GM18951 (cell line): ENCODE measurements at regions not wholly inside any gene's neighbourhood (a gene's known extent, or its start where the extent isn't known, plus 50 kb on each side); places are given as distances from the start of the nearest gene placed in this dataset.
"Not testable (repeated sequence)": the region's sequence is repeated elsewhere in the genome, so short reads cannot be mapped to it uniquely, and the experiment has no call there.

ENCODE experiments used
- POLR2A ChIP-seq: IDR thresholded peaks from 4 replicates; pipeline ENCODE4 v1.6.1; 2011; ENCODE audit warnings: mild to moderate bottlenecking; ENCODE audit not compliant: insufficient read length, insufficient read depth; ENCODE audit errors: extremely low read depth
- in situ Hi-C: fragments of 300-500 bp; cut with MboI; formaldehyde crosslinking; loops from one replicate; pipeline ENCODE4 v1.12.0; 2022; ENCODE audit warnings: low sequenced_read_pairs, mixed read lengths, inconsistent platforms; ENCODE audit not compliant: unreplicated experiment

- in situ Hi-C loops: no loop called here
- TF ChIP-seq POLR2A: no peak
Measured at GRCh38 chr10:9045311-9045710, 990.8 kb downstream of the GATA3 start.

- in situ Hi-C loops: no loop called here
- no peak for TF ChIP-seq POLR2A
Measured at GRCh38 chr10:9051328-9051974, 997.0 kb downstream of the GATA3 start.

GRCh38 chr10:9052767-9053166 lies 998.3 kb downstream of the GATA3 start:
- TF ChIP-seq POLR2A: no peak
- in situ Hi-C loops: no loop called here

GRCh38 chr10:9056521-9056920 lies 1002.0 kb downstream of the GATA3 start:
- in situ Hi-C loops: no loop called here

GRCh38 chr10:9057293-9057692 lies 1002.8 kb downstream of the GATA3 start:
- in situ Hi-C loops: not testable (repeated sequence)

More at GRCh38 chr10:9056521-9056920, 1002.0 kb downstream of the GATA3 start:
- no peak for TF ChIP-seq POLR2A

- TF ChIP-seq POLR2A: no peak
- in situ Hi-C loops: no loop called here
Measured at GRCh38 chr10:9060314-9060713, 1005.8 kb downstream of the GATA3 start.

- in situ Hi-C loops: no loop called here
- TF ChIP-seq POLR2A: no peak
Measured at GRCh38 chr10:9061871-9062270, 1007.4 kb downstream of the GATA3 start.

- in situ Hi-C loops: no loop called here
- TF ChIP-seq POLR2A: no peak
Measured at GRCh38 chr10:9066152-9066551, 1011.7 kb downstream of the GATA3 start.

- no peak for TF ChIP-seq POLR2A
- in situ Hi-C loops: no loop called here
Measured at GRCh38 chr10:9068003-9068402, 1013.5 kb downstream of the GATA3 start.

GRCh38 chr10:9069136-9069535 lies 1014.6 kb downstream of the GATA3 start:
- no peak for TF ChIP-seq POLR2A
- in situ Hi-C loops: no loop called here

- in situ Hi-C loops: no loop called here
- TF ChIP-seq POLR2A: no peak
Measured at GRCh38 chr10:9075420-9075819, 1020.9 kb downstream of the GATA3 start.

GRCh38 chr10:9076066-9076465 lies 1021.6 kb downstream of the GATA3 start:
- TF ChIP-seq POLR2A: no peak
- in situ Hi-C loops: no loop called here

GRCh38 chr10:9081253-9081652 lies 1026.8 kb downstream of the GATA3 start:
- in situ Hi-C loops: no loop called here
- no peak for TF ChIP-seq POLR2A

- in situ Hi-C loops: no loop called here
- TF ChIP-seq POLR2A: no peak
Measured at GRCh38 chr10:9081961-9082360, 1027.5 kb downstream of the GATA3 start.
